ENCODE measurements at regions not wholly inside any gene's neighbourhood (a gene's known extent, or its start where the extent isn't known, plus 50 kb on each side); places are given as distances from the start of the nearest gene placed in this dataset.
A peak's percentile ranks its signal among the peaks of the same experiment; 100 is the strongest.
"Not testable (repeated sequence)": the region's sequence is repeated elsewhere in the genome, so short reads cannot be mapped to it uniquely, and the experiment has no call there.

GRCh38 chr12:127169321-127170181, 1097.4 kb upstream of the TMEM132C start:
- H3K9me3 Mint-ChIP-seq = peaks cover 0 to 7% (median 4%) of the 10 kb centered on the region in 7 donors
- H3K27me3 Mint-ChIP-seq = peaks cover 11% of the 10 kb centered on the region
- Histone ChIP-seq H3K27me3 (ENCODE audit: control insufficient read depth, insufficient read depth, low read length) (no peaks in the 10 kb centered on the region), H3K9me3 (ENCODE audit: control insufficient read depth in 2 of 2, low read length in 2 of 2) (no peaks in the 10 kb centered on the region), H3K4me3 (ENCODE audit: low read depth, low read length) (no peak overlapping the region), H3K4me1 (ENCODE audit: control insufficient read depth, insufficient read depth, low read length, poor library complexity, severe bottlenecking) (no peaks in the 10 kb centered on the region), H3K27ac (ENCODE audit: insufficient read depth, low read length, poor library complexity, severe bottlenecking) (no peak overlapping the region), H3K36me3 (ENCODE audit: control insufficient read depth, insufficient read depth, low read length) (no peaks in the 10 kb centered on the region)
- ATAC-seq (ENCODE audit: low read depth in 2 of 2) (no peak), DNase-seq (no peak)
- H3K4me1 Mint-ChIP-seq = peaks cover 2 to 5% (median 3%) of the 10 kb centered on the region in 4 donors
- H3K27ac Mint-ChIP-seq = no peak overlapping the region
- H3K4me3 Mint-ChIP-seq = peak overlapping the region in 1 of 4 donors; percentile 47
- no peaks in the 10 kb centered on the region for H3K36me3 Mint-ChIP-seq

GRCh38 chr12:127170226-127171180, 1096.5 kb upstream of the TMEM132C start:
- DNase-seq (no peak), ATAC-seq (ENCODE audit: low read depth in 2 of 2) (no peak)
- Mint-ChIP-seq H3K4me3 (no peak overlapping the region), H3K4me1 (peaks cover 0 to 5% (median 2%) of the 10 kb centered on the region in 4 donors), H3K27ac (no peak overlapping the region), H3K9me3 (peaks cover 0 to 16% (median 4%) of the 10 kb centered on the region in 7 donors), H3K27me3 (peaks cover 11% of the 10 kb centered on the region), H3K36me3 (no peaks in the 10 kb centered on the region)
- Histone ChIP-seq H3K27ac (ENCODE audit: insufficient read depth, low read length, poor library complexity, severe bottlenecking) (no peak overlapping the region), H3K9me3 (ENCODE audit: control insufficient read depth in 2 of 2, low read length in 2 of 2) (no peaks in the 10 kb centered on the region), H3K4me1 (ENCODE audit: control insufficient read depth, insufficient read depth, low read length, poor library complexity, severe bottlenecking) (no peaks in the 10 kb centered on the region), H3K27me3 (ENCODE audit: control insufficient read depth, insufficient read depth, low read length) (no peaks in the 10 kb centered on the region), H3K36me3 (ENCODE audit: control insufficient read depth, insufficient read depth, low read length) (no peaks in the 10 kb centered on the region), H3K4me3 (ENCODE audit: low read depth, low read length) (no peak overlapping the region)

- H3K27me3 ChIP-seq (ENCODE audit: control insufficient read depth, insufficient read depth, low read length) = no peaks in the 10 kb centered on the region
- H3K4me3 Mint-ChIP-seq = no peak overlapping the region
- H3K27me3 Mint-ChIP-seq = no peaks in the 10 kb centered on the region
- H3K4me1 ChIP-seq (ENCODE audit: control insufficient read depth, insufficient read depth, low read length, poor library complexity, severe bottlenecking) = no peaks in the 10 kb centered on the region
- peaks cover 0 to 20% (median 7%) of the 10 kb centered on the region in 7 donors for H3K9me3 Mint-ChIP-seq
- no peak overlapping the region for H3K27ac ChIP-seq (ENCODE audit: insufficient read depth, low read length, poor library complexity, severe bottlenecking)
- no peak for ATAC-seq (ENCODE audit: low read depth in 2 of 2)
- DNase-seq = no peak
- H3K36me3 ChIP-seq (ENCODE audit: control insufficient read depth, insufficient read depth, low read length) = no peaks in the 10 kb centered on the region
- H3K36me3 Mint-ChIP-seq = no peaks in the 10 kb centered on the region
- peaks cover 8 to 18% of the 10 kb centered on the region in 2 experiments for H3K9me3 ChIP-seq (ENCODE audit: control insufficient read depth in 2 of 2, low read length in 2 of 2)
- no peak overlapping the region for H3K4me3 ChIP-seq (ENCODE audit: low read depth, low read length)
- no peak overlapping the region for H3K27ac Mint-ChIP-seq
- peaks cover 0 to 4% (median 0%) of the 10 kb centered on the region in 4 donors for H3K4me1 Mint-ChIP-seq
Measured at GRCh38 chr12:127172861-127173260, 1094.1 kb upstream of the TMEM132C start.

GRCh38 chr12:127173971-127174370, 1093.0 kb upstream of the TMEM132C start:
- peaks cover 0 to 21% (median 7%) of the 10 kb centered on the region in 7 donors for H3K9me3 Mint-ChIP-seq
- H3K9me3 ChIP-seq (ENCODE audit: control insufficient read depth in 2 of 2, low read length in 2 of 2) = peaks cover 10 to 18% of the 10 kb centered on the region in 2 experiments
- H3K27ac ChIP-seq (ENCODE audit: insufficient read depth, low read length, poor library complexity, severe bottlenecking); H3K4me1 ChIP-seq (ENCODE audit: control insufficient read depth, insufficient read depth, low read length, poor library complexity, severe bottlenecking); H3K27ac Mint-ChIP-seq; H3K4me3 ChIP-seq (ENCODE audit: low read depth, low read length); H3K27me3 ChIP-seq (ENCODE audit: control insufficient read depth, insufficient read depth, low read length); H3K36me3 Mint-ChIP-seq; H3K4me1 Mint-ChIP-seq; H3K4me3 Mint-ChIP-seq; H3K27me3 Mint-ChIP-seq; DNase-seq; H3K36me3 ChIP-seq (ENCODE audit: control insufficient read depth, insufficient read depth, low read length); ATAC-seq (ENCODE audit: low read depth in 2 of 2): not testable (repeated sequence)

- H3K4me3 ChIP-seq (ENCODE audit: low read depth, low read length) = no peak overlapping the region
- DNase-seq = no peak
- Mint-ChIP-seq H3K27ac (no peak overlapping the region), H3K4me3 (no peak overlapping the region), H3K9me3 (peaks cover 0 to 21% (median 7%) of the 10 kb centered on the region in 7 donors), H3K27me3 (no peaks in the 10 kb centered on the region), H3K36me3 (no peaks in the 10 kb centered on the region), H3K4me1 (peaks cover 0 to 4% (median 0%) of the 10 kb centered on the region in 4 donors)
- ATAC-seq (ENCODE audit: low read depth in 2 of 2) = no peak
- no peaks in the 10 kb centered on the region for H3K4me1 ChIP-seq (ENCODE audit: control insufficient read depth, insufficient read depth, low read length, poor library complexity, severe bottlenecking)
- peaks cover 10 to 18% of the 10 kb centered on the region in 2 experiments for H3K9me3 ChIP-seq (ENCODE audit: control insufficient read depth in 2 of 2, low read length in 2 of 2)
- H3K27me3 ChIP-seq (ENCODE audit: control insufficient read depth, insufficient read depth, low read length) = no peaks in the 10 kb centered on the region
- no peaks in the 10 kb centered on the region for H3K36me3 ChIP-seq (ENCODE audit: control insufficient read depth, insufficient read depth, low read length)
- no peak overlapping the region for H3K27ac ChIP-seq (ENCODE audit: insufficient read depth, low read length, poor library complexity, severe bottlenecking)
Measured at GRCh38 chr12:127174881-127175280, 1092.1 kb upstream of the TMEM132C start.

GRCh38 chr12:127175361-127175760, 1091.6 kb upstream of the TMEM132C start:
- no peak overlapping the region for H3K4me3 Mint-ChIP-seq
- no peak for DNase-seq

GRCh38 chr12:127176804-127177203, 1090.2 kb upstream of the TMEM132C start:
- H3K4me3 Mint-ChIP-seq = no peak overlapping the region

More at GRCh38 chr12:127175361-127175760, 1091.6 kb upstream of the TMEM132C start:
- peaks cover 0 to 4% (median 0%) of the 10 kb centered on the region in 4 donors for H3K4me1 Mint-ChIP-seq
- no peak overlapping the region for H3K27ac Mint-ChIP-seq
- H3K27ac ChIP-seq (ENCODE audit: insufficient read depth, low read length, poor library complexity, severe bottlenecking) = no peak overlapping the region
- ATAC-seq (ENCODE audit: low read depth in 2 of 2) = no peak
- no peak overlapping the region for H3K4me3 ChIP-seq (ENCODE audit: low read depth, low read length)
- peaks cover 10 to 18% of the 10 kb centered on the region in 2 experiments for H3K9me3 ChIP-seq (ENCODE audit: control insufficient read depth in 2 of 2, low read length in 2 of 2)
- H3K27me3 Mint-ChIP-seq = peaks cover 2% of the 10 kb centered on the region
- no peaks in the 10 kb centered on the region for H3K27me3 ChIP-seq (ENCODE audit: control insufficient read depth, insufficient read depth, low read length)
- H3K36me3 ChIP-seq (ENCODE audit: control insufficient read depth, insufficient read depth, low read length) = no peaks in the 10 kb centered on the region
- no peaks in the 10 kb centered on the region for H3K4me1 ChIP-seq (ENCODE audit: control insufficient read depth, insufficient read depth, low read length, poor library complexity, severe bottlenecking)
- peaks cover 0 to 24% (median 7%) of the 10 kb centered on the region in 7 donors for H3K9me3 Mint-ChIP-seq
- no peaks in the 10 kb centered on the region for H3K36me3 Mint-ChIP-seq

More at GRCh38 chr12:127176804-127177203, 1090.2 kb upstream of the TMEM132C start:
- no peak overlapping the region for H3K27ac Mint-ChIP-seq
- no peak for DNase-seq
- H3K36me3 Mint-ChIP-seq = no peaks in the 10 kb centered on the region
- ATAC-seq (ENCODE audit: low read depth in 2 of 2) = no peak
- H3K9me3 Mint-ChIP-seq = peaks cover 0 to 27% (median 10%) of the 10 kb centered on the region in 7 donors
- H3K36me3 ChIP-seq (ENCODE audit: control insufficient read depth, insufficient read depth, low read length) = no peaks in the 10 kb centered on the region
- no peaks in the 10 kb centered on the region for H3K27me3 ChIP-seq (ENCODE audit: control insufficient read depth, insufficient read depth, low read length)
- no peak overlapping the region for H3K4me3 ChIP-seq (ENCODE audit: low read depth, low read length)
- no peak overlapping the region for H3K27ac ChIP-seq (ENCODE audit: insufficient read depth, low read length, poor library complexity, severe bottlenecking)
- peaks cover 0 to 4% (median 0%) of the 10 kb centered on the region in 4 donors for H3K4me1 Mint-ChIP-seq
- no peaks in the 10 kb centered on the region for H3K4me1 ChIP-seq (ENCODE audit: control insufficient read depth, insufficient read depth, low read length, poor library complexity, severe bottlenecking)
- H3K27me3 Mint-ChIP-seq = peaks cover 4% of the 10 kb centered on the region
- H3K9me3 ChIP-seq (ENCODE audit: control insufficient read depth in 2 of 2, low read length in 2 of 2) = peaks cover 10 to 18% of the 10 kb centered on the region in 2 experiments
